ENCODE measurements at regions not wholly inside any gene's neighbourhood (a gene's known extent, or its start where the extent isn't known, plus 50 kb on each side); places are given as distances from the start of the nearest gene placed in this dataset.

GRCh38 chr5:73304381-73304780 is 131.4 kb downstream of the TMEM174 start:
- TF ChIP-seq POLR2AphosphoS5 (IDR thresholded peaks at IDR 0.05; ENCODE audit: insufficient read depth, low read depth, low read length), result no peak
- no peak for TF ChIP-seq GATA2 (IDR thresholded peaks at IDR 0.05; ENCODE audit: insufficient read depth, insufficient read length, low read depth, low read length)
- TF ChIP-seq CTCF (IDR thresholded peaks at IDR 0.05; ENCODE audit: extremely low read depth in 1 of 2, insufficient read depth in 1 of 2, low read depth in 1 of 2, low read length in 2 of 2), result no peak
- no peak for TF ChIP-seq MAX (IDR thresholded peaks at IDR 0.05; ENCODE audit: insufficient read depth, insufficient read length)
- TF ChIP-seq JUN (IDR thresholded peaks at IDR 0.05; ENCODE audit: borderline replicate concordance, insufficient read depth, insufficient read length, low read depth), result no peak
- TF ChIP-seq EZH2 (IDR thresholded peaks at IDR 0.05; ENCODE audit: borderline replicate concordance, low read depth, low read length, severe bottlenecking), result no peak
- TF ChIP-seq FOS (IDR thresholded peaks at IDR 0.05; ENCODE audit: borderline replicate concordance, insufficient read depth, low read length), result no peak
- no peak for TF ChIP-seq POLR2A (IDR thresholded peaks at IDR 0.05; ENCODE audit: low read depth, low read length)
- TF ChIP-seq MYC (IDR thresholded peaks at IDR 0.05; ENCODE audit: low read depth, low read length), result no peak
- no peaks in the 10 kb centered on the region for H4K20me1 ChIP-seq (replicated peaks; ENCODE audit: control insufficient read depth, extremely low read depth, insufficient read depth, low read length)
- no peak overlapping the region for H2AFZ ChIP-seq (ENCODE audit: low read depth, low read length)
- no peaks in the 10 kb centered on the region for H3K9me1 ChIP-seq (replicated peaks; ENCODE audit: control insufficient read depth, extremely low read depth, insufficient read depth, low read length)
- no TSS peak for BruUV-seq (replicated peaks)
- POLR2A ChIA-PET, result no interaction called here
- H3K36me3 ChIP-seq (ENCODE audit: control insufficient read depth in 2 of 2, extremely low read depth in 1 of 2, insufficient read depth in 2 of 2, low read length in 2 of 2), result no peaks in the 10 kb centered on the region
- H3K4me2 ChIP-seq (ENCODE audit: insufficient read depth, low read length), result no peak overlapping the region
- FAIRE-seq (no peak), DNase-seq (ENCODE audit: low read depth, low spot score) (no peak)
- dilution Hi-C loops (cut with MboI; ENCODE audit: extremely low pct_ligation_motif_present, low sequenced_read_pairs) (no loop called here), intact Hi-C loops (cut with micrococcal nuclease) (no loop called here)
- no peak overlapping the region for H3K27ac ChIP-seq (ENCODE audit: insufficient read depth, low read depth, low read length)
- H3K79me2 ChIP-seq (ENCODE audit: control insufficient read depth, insufficient read depth, low read length), result no peaks in the 10 kb centered on the region
- H3K9me3 ChIP-seq (replicated peaks; ENCODE audit: control insufficient read depth, insufficient read depth, low read length), result no peaks in the 10 kb centered on the region
- H3K4me1 ChIP-seq (ENCODE audit: control insufficient read depth, extremely low read depth, insufficient read depth, low read length), result no peaks in the 10 kb centered on the region
- H3K4me3 ChIP-seq (replicated peaks in 1 of 3; ENCODE audit: insufficient read depth in 1 of 3, low read depth in 1 of 3, low read length in 3 of 3), result no peak overlapping the region
- H3K27me3 ChIP-seq (ENCODE audit: control insufficient read depth in 2 of 2, insufficient read depth in 2 of 2, low read length in 2 of 2), result peaks cover 89 to 100% of the 10 kb centered on the region in 2 experiments
- no peak overlapping the region for H3K9ac ChIP-seq (replicated peaks; ENCODE audit: extremely low read depth, insufficient read depth, low read length)
- CTCF ChIA-PET, result interaction anchor here (1.2 to 5.0 kb wide), 10 partner anchors 12 to 147 kb away, joined by 3 to 42 read pairs (median 4); partner anchors contain the start of gene FOXD1
